Activated CD8-positive, alpha-beta T cell treated with anti-CD3 and anti-CD28 coated beads for 36 hours (primary cell): ENCODE measurements at regions not wholly inside any gene's neighbourhood (a gene's known extent, or its start where the extent isn't known, plus 50 kb on each side); places are given as distances from the start of the nearest gene placed in this dataset.

Experiments
- ATAC-seq: fragments of 200-7000 bp; cut with Tn5 transposase; one replicate; pipeline ENCODE4 v1.10.0; 2021; ENCODE audit warnings: mild to moderate bottlenecking, moderate library complexity
- CTCF ChIA-PET: fragments of 350-600 bp; sonication (Branson Sonifier 250); formaldehyde crosslinking; loops from one replicate; lab custom pipeline; 2021; ENCODE audit warnings: antibody characterized with exemption; lab: Charles Lee
- POLR2A ChIA-PET: fragments of 350-600 bp; sonication (Branson Sonifier 250); formaldehyde crosslinking; loops from one replicate; lab custom pipeline; 2021; ENCODE audit warnings: antibody characterized with exemption; lab: Charles Lee
- DNase-seq: peaks from one replicate; pipeline ENCODE4 v3.0.0-alpha.2; 2020
- H3K27ac Mint-ChIP-seq: one replicate; pipeline ENCODE4 v1.8.0; 2021; ENCODE audit warnings: mild to moderate bottlenecking, mixed read lengths
- H3K27me3 Mint-ChIP-seq: one replicate; pipeline ENCODE4 v1.8.0; 2021; ENCODE audit warnings: mixed read lengths
- H3K36me3 Mint-ChIP-seq: one replicate; pipeline ENCODE4 v1.8.0; 2021; ENCODE audit warnings: low read depth, mixed read lengths
- H3K4me1 Mint-ChIP-seq: one replicate; pipeline ENCODE4 v1.8.0; 2021; ENCODE audit warnings: low read depth, mixed read lengths
- H3K4me3 Mint-ChIP-seq: one replicate; pipeline ENCODE4 v1.8.0; 2021; ENCODE audit warnings: mild to moderate bottlenecking, moderate library complexity, mixed read lengths
- H3K9me3 Mint-ChIP-seq: one replicate; pipeline ENCODE4 v1.8.0; 2021; ENCODE audit warnings: mixed read lengths
- intact Hi-C: fragments of 100-400 bp; cut with micrococcal nuclease; formaldehyde crosslinking; loops from one replicate; pipeline ENCODE4 v1.10.0; 2022
- TF ChIP-seq, protein P1 (sequence below): fragments of 200-600 bp; IDR thresholded peaks from one replicate; pipeline ENCODE4 v1.8.0; 2022; ENCODE audit warnings: antibody characterized with exemption, mild to moderate bottlenecking

DNA sequence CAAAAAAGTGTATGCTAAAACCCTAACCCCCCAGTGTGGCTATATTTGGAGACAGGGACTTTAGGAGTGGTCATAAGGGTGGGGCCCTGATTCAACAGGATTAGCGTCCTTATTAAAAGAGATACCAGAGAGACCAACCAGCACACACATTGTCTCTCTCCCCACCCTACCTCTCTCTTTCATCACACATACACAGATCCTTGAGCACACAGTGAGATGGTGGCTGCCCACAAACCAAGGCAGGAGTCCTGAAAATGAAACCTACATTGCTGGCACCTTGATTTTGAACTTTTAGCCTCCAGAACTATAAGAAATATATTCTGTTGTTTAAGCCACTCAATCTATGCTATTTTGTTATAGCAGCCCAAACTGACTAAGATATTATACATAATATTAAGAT is 224.2 kb downstream of the KDR start:
- ATAC-seq: no peak
- Mint-ChIP-seq H3K9me3 (peaks cover 2% of the 10 kb centered on the region), H3K36me3 (no peaks in the 10 kb centered on the region), H3K27me3 (no peaks in the 10 kb centered on the region), H3K4me1 (no peaks in the 10 kb centered on the region), H3K27ac (no peak overlapping the region), H3K4me3 (no peak overlapping the region)
- POLR2A ChIA-PET: no interaction called here
- intact Hi-C loops: no loop called here
- CTCF ChIA-PET: no interaction called here
- DNase-seq: no peak
- TF ChIP-seq, protein P1, sequence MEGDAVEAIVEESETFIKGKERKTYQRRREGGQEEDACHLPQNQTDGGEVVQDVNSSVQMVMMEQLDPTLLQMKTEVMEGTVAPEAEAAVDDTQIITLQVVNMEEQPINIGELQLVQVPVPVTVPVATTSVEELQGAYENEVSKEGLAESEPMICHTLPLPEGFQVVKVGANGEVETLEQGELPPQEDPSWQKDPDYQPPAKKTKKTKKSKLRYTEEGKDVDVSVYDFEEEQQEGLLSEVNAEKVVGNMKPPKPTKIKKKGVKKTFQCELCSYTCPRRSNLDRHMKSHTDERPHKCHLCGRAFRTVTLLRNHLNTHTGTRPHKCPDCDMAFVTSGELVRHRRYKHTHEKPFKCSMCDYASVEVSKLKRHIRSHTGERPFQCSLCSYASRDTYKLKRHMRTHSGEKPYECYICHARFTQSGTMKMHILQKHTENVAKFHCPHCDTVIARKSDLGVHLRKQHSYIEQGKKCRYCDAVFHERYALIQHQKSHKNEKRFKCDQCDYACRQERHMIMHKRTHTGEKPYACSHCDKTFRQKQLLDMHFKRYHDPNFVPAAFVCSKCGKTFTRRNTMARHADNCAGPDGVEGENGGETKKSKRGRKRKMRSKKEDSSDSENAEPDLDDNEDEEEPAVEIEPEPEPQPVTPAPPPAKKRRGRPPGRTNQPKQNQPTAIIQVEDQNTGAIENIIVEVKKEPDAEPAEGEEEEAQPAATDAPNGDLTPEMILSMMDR: no peak

DNA sequence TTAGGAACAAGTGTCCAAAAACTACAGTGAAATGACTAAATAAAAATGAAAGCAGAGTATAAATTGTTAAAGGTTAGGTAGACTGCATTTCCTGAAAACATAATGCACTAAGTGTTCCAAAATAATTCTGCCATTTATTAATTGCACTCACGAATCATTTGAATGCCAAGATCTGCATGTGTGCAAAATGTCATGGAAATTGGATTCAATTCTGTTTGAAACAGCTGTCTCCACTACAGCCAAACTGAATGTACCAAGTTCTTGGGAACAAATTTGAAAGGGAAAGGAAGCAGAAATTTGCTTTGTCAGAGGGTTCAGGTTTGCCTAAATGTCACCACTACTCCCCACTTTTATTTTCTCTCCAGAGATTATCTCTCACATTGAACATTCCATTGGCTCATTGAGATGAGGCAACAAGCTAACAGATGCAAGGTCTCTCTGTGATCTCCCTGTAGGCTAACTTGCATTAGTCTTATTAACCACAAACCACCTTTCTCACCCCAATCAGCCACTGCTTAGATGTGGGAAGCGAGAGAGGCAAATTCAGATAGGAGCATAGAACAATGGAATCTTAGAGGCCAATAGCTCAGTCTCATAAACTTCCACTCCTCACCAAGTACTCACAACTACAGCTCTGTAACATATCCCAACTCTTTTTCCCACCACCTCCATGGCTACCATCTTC is 226.6 kb downstream of the KDR start:
- intact Hi-C loops: no loop called here
- no peak overlapping the region for H3K4me3 Mint-ChIP-seq
- ATAC-seq: no peak
- no peak overlapping the region for H3K27ac Mint-ChIP-seq
- H3K36me3 Mint-ChIP-seq: no peaks in the 10 kb centered on the region
- CTCF ChIA-PET: no interaction called here
- H3K27me3 Mint-ChIP-seq: no peaks in the 10 kb centered on the region
- H3K4me1 Mint-ChIP-seq: no peaks in the 10 kb centered on the region
- no peaks in the 10 kb centered on the region for H3K9me3 Mint-ChIP-seq
- POLR2A ChIA-PET: no interaction called here
- DNase-seq: no peak
- TF ChIP-seq, protein P1: no peak

DNA sequence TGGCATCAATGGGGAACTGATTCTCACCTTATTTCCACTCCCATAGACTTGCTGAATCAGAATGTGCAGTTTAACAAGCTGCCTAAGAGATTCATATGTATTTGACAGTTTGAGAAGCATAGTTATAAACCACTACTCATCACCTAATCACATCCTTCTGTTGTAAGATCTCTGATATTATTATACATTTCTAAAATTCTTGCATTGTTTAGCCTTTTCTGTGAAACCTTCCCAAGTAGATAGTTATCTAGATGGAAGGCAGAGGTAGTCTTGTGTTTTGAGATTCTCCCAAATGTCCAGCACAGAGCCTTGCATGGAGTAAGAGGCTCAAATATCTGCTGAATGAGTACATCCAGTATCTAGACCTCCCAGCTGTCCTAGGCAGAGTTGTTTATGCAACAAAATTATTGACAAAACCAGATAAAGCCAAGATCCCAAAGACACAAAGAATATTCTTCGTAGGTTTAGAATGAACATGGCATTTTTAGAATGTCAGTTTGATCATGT is 227.3 kb downstream of the KDR start:
- ATAC-seq (no peak), DNase-seq (no peak)
- H3K36me3 Mint-ChIP-seq: no peaks in the 10 kb centered on the region
- H3K4me1 Mint-ChIP-seq: no peaks in the 10 kb centered on the region
- intact Hi-C loops: no loop called here
- CTCF ChIA-PET: no interaction called here
- no peaks in the 10 kb centered on the region for H3K9me3 Mint-ChIP-seq
- POLR2A ChIA-PET: no interaction called here
- no peak overlapping the region for H3K4me3 Mint-ChIP-seq
- TF ChIP-seq, protein P1: no peak
- H3K27me3 Mint-ChIP-seq: no peaks in the 10 kb centered on the region
- H3K27ac Mint-ChIP-seq: no peak overlapping the region

DNA sequence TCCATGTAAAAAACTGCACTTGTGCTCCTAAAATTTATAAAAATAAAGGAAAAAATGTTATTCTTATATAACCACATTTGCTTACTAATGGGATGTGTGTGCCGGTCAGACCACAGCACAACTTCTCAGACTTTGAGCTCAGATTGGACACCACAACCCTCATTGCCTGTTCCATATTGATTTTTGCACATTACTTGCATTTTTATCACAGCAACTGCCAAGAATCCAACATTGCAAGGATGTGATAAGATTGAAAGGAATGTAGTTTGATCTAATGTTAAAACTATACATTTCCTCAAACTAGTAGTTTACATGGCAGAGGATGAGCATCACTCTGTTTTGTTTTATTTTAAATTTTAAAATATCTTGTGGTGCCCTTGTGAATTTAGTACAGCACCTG is 227.8 kb downstream of the KDR start:
- H3K4me1 Mint-ChIP-seq: no peaks in the 10 kb centered on the region
- no peak overlapping the region for H3K4me3 Mint-ChIP-seq
- no peaks in the 10 kb centered on the region for H3K36me3 Mint-ChIP-seq
- ChIA-PET POLR2A (no interaction called here), CTCF (no interaction called here)
- no peak for DNase-seq
- intact Hi-C loops: no loop called here
- TF ChIP-seq, protein P1: no peak
- H3K27ac Mint-ChIP-seq: no peak overlapping the region
- no peaks in the 10 kb centered on the region for H3K9me3 Mint-ChIP-seq
- ATAC-seq: no peak
- no peaks in the 10 kb centered on the region for H3K27me3 Mint-ChIP-seq

DNA sequence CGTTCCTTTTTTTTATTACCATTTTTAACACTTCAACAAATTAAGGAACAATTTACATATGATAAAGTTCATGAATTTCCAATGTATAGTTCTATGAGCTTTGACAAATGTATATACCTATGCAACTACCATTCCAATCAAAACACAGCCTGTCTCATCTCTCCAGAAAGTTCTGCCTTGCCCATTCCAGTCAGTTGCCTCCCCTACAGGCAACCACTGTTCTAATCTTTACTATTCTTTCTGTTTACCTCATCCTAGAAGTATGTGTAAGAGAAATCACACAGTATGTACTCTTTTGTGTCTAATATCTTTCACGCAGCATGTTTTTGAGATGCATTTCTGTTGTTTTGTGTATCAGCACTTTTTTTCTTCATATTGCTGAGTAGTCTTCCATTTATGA is 224.9 kb downstream of the KIT start:
- Mint-ChIP-seq H3K4me1 (no peaks in the 10 kb centered on the region), H3K36me3 (no peaks in the 10 kb centered on the region), H3K27ac (no peak overlapping the region), H3K4me3 (no peak overlapping the region), H3K9me3 (no peaks in the 10 kb centered on the region), H3K27me3 (no peaks in the 10 kb centered on the region)
- ChIA-PET POLR2A (no interaction called here), CTCF (no interaction called here)
- DNase-seq: no peak
- TF ChIP-seq, protein P1: no peak
- ATAC-seq: no peak
- intact Hi-C loops: no loop called here
